Panc1 (cell line): ENCODE measurements at regions not wholly inside any gene's neighbourhood (a gene's known extent, or its start where the extent isn't known, plus 50 kb on each side); places are given as distances from the start of the nearest gene placed in this dataset.

Experiments used
- CTCF ChIP-seq: fragments of 450-650 bp; IDR thresholded peaks from 2 replicates; pipeline ENCODE4 v1.5.1; 2017; ENCODE audit warnings: mild to moderate bottlenecking
- POLR2AphosphoS5 ChIP-seq: IDR thresholded peaks from 2 replicates; pipeline ENCODE4 v1.6.1; 2012; ENCODE audit warnings: mild to moderate bottlenecking, low read depth, low read length, moderate library complexity
- TCF7L2 ChIP-seq: IDR thresholded peaks from 2 replicates; pipeline ENCODE4 v1.6.1; 2011; ENCODE audit warnings: mild to moderate bottlenecking, low read depth, low read length, inconsistent platforms

GRCh38 chr4:36652857-36653256 lies 371.4 kb downstream of the DTHD1 start:
- TF ChIP-seq CTCF (no peak), POLR2AphosphoS5 (no peak), TCF7L2 (no peak)
